ENCODE measurements at regions not wholly inside any gene's neighbourhood (a gene's known extent, or its start where the extent isn't known, plus 50 kb on each side); places are given as distances from the start of the nearest gene placed in this dataset.

- TF ChIP-seq HBP1 (CRISPR knock-in tag; IDR thresholded peaks at IDR 0.05) = no peak
Measured at GRCh38 chr9:2243666-2244555, 228.8 kb downstream of the SMARCA2 start (continued).

- Histone ChIP-seq H3K4me1 (replicated peaks in 1 of 2; ENCODE audit: control insufficient read depth in 2 of 2, insufficient read depth in 2 of 2, low read length in 2 of 2) (peaks cover 2 to 4% of the 10 kb centered on the region in 2 experiments; a peak in 3 of 5 replicates), H3K36me3 (ENCODE audit: control insufficient read depth, insufficient read depth, low read length) (no peaks in the 10 kb centered on the region), H3K27me3 (ENCODE audit: control insufficient read depth in 2 of 2, insufficient read depth in 2 of 2, low read length in 2 of 2) (no peaks in the 10 kb centered on the region), H3K27ac (ENCODE audit: extremely low read depth, low read depth, low read length) (no peak overlapping the region), H3K9me3 (replicated peaks; ENCODE audit: control insufficient read depth, insufficient read depth, low read depth, low read length) (no peaks in the 10 kb centered on the region), H3K79me2 (ENCODE audit: control insufficient read depth, insufficient read depth, low read length) (no peaks in the 10 kb centered on the region), H3K9me1 (ENCODE audit: control insufficient read depth, insufficient read depth, low read length) (no peaks in the 10 kb centered on the region), H3K4me2 (ENCODE audit: insufficient read depth, low read length) (no peak overlapping the region), H2AFZ (ENCODE audit: low read depth, low read length) (no peak overlapping the region), H3K9ac (ENCODE audit: insufficient read depth in 1 of 2, low read depth in 2 of 2, low read length in 2 of 2) (no peak overlapping the region), H4K20me1 (replicated peaks; ENCODE audit: control insufficient read depth, insufficient read depth, low read length) (no peaks in the 10 kb centered on the region), H3K4me3 (no peak overlapping the region)
- ChIA-PET CTCF (ENCODE audit: low intra/inter-chr PET ratio) (no interaction called here), POLR2A (no interaction called here)
- ATAC-seq = no peak
- in situ Hi-C loops (cut with MboI) = no loop called here
- no peak for DNase-seq (ENCODE audit: extremely low read depth in 1 of 4, low spot score in 3 of 4)
- TF ChIP-seq RFX7 (CRISPR knock-in tag; IDR thresholded peaks at IDR 0.05) = no peak
- intact Hi-C loops (cut with micrococcal nuclease) = no loop called here
- 0% methylated on average over 6 of the region's 6 CpGs for WGBS (ENCODE audit: insufficient coverage, low coverage, missing lambda C conversion rate)
- BruUV-seq (replicated peaks) = no TSS peak
- no peak for FAIRE-seq
Measured at GRCh38 chr9:2247340-2247739, 232.2 kb downstream of the SMARCA2 start.
